ENCODE measurements at regions not wholly inside any gene's neighbourhood (a gene's known extent, or its start where the extent isn't known, plus 50 kb on each side); places are given as distances from the start of the nearest gene placed in this dataset.

GRCh38 chr7:1320616-1321240, 88.1 kb downstream of the UNCX start:
- no peak for DNase-seq (ENCODE audit: low read depth in 1 of 2, low spot score in 1 of 2)

GRCh38 chr7:1321411-1322239, 89.0 kb downstream of the UNCX start:
- no peak for DNase-seq (ENCODE audit: low read depth in 1 of 2, low spot score in 1 of 2)

- no peak for DNase-seq (ENCODE audit: low read depth in 1 of 2, low spot score in 1 of 2)
Observed at GRCh38 chr7:1322240-1323110, 89.8 kb downstream of the UNCX start.

- no peak for DNase-seq (ENCODE audit: low read depth in 1 of 2, low spot score in 1 of 2)
Observed at GRCh38 chr7:1323178-1324027, 90.7 kb downstream of the UNCX start.

- DNase-seq (ENCODE audit: low read depth in 1 of 2, low spot score in 1 of 2), result no peak
Observed at GRCh38 chr7:1324028-1324900, 91.6 kb downstream of the UNCX start.

GRCh38 chr7:1325246-1325645, 92.6 kb downstream of the UNCX start:
- no peak for DNase-seq (ENCODE audit: low read depth in 1 of 2, low spot score in 1 of 2)

GRCh38 chr7:1325646-1326510, 93.2 kb downstream of the UNCX start:
- no peak for DNase-seq (ENCODE audit: low read depth in 1 of 2, low spot score in 1 of 2)

- no peak for DNase-seq (ENCODE audit: low read depth in 1 of 2, low spot score in 1 of 2)
Observed at GRCh38 chr7:1326511-1326785, 93.8 kb downstream of the UNCX start.

- DNase-seq (ENCODE audit: low read depth in 1 of 2, low spot score in 1 of 2), result no peak
Observed at GRCh38 chr7:1329261-1329660, 96.6 kb downstream of the UNCX start.

GRCh38 chr7:1329966-1330800, 97.5 kb downstream of the UNCX start:
- no peak for DNase-seq (ENCODE audit: low read depth in 1 of 2, low spot score in 1 of 2)

- no peak for DNase-seq (ENCODE audit: low read depth in 1 of 2, low spot score in 1 of 2)
Observed at GRCh38 chr7:1330801-1331425, 98.2 kb downstream of the UNCX start.

- no peak for DNase-seq (ENCODE audit: low read depth in 1 of 2, low spot score in 1 of 2)
Observed at GRCh38 chr7:1331561-1332467, 99.1 kb downstream of the UNCX start.

- no peak for DNase-seq (ENCODE audit: low read depth in 1 of 2, low spot score in 1 of 2)
Observed at GRCh38 chr7:1336509-1336908, 103.8 kb downstream of the UNCX start.

- DNase-seq (ENCODE audit: low read depth in 1 of 2, low spot score in 1 of 2), result no peak
Observed at GRCh38 chr7:1339611-1340010, 106.9 kb downstream of the UNCX start.

- no peak for DNase-seq (ENCODE audit: low read depth in 1 of 2, low spot score in 1 of 2)
Observed at GRCh38 chr7:1340031-1340430, 107.4 kb downstream of the UNCX start.

- DNase-seq (ENCODE audit: low read depth in 1 of 2, low spot score in 1 of 2), result no peak
Observed at GRCh38 chr7:1340461-1341360, 108.0 kb downstream of the UNCX start.

Data from activated CD4-positive, alpha-beta T cell treated with anti-CD3 and anti-CD28 coated beads, Interleukin-2, amount 50 U/mL, for 24 hours (primary cell).